ENCODE measurements at regions not wholly inside any gene's neighbourhood (a gene's known extent, or its start where the extent isn't known, plus 50 kb on each side); places are given as distances from the start of the nearest gene placed in this dataset.

DNA sequence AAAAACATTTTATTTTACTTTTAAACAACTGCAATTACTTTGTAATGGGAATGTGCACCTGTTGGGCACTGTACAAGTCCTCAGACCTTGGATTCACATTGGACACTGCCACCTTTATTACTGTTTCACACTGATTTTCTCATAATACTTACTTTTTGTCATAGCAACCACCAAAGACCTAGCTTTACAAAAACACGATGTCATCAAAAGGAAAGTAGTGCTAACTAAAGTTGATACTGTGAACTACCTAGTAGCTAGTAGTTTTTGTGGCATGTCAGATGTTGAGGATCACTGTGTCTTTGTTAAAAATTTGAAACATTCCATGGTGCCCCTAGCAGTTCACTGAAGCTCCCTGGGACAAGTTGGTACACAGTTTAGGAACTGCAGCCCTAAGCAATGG lies 62.9 kb upstream of the HOPX start (continued):
- 0 out of 2 replicates have a peak, but pooled peaks have one; percentile 23 for TF ChIP-seq TCF7L2 (IDR thresholded peaks at IDR 0.05; ENCODE audit: borderline replicate concordance, low read depth, low read length)
- no peak for TF ChIP-seq ZNF341 (tag by site-specific recombination; IDR thresholded peaks at IDR 0.05; ENCODE audit: low read depth)

DNA sequence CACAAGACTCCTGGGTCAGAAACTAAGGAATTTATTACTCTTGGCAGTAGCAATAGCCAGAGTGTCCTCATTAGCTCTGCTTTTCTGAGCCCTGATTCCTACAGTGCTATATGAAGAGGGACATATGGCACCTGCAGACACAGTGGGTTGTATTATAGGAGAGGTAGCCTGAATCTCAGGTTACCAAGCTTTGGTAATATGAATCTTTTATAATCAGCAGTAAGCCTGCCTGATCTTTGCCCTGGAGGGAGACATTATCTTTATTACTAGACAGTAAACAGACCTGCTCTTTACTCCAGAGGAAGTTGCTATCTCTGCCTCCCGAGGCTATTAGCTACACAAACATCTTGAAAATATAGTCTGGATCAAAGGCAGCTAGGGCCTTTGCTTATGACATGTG lies 62.5 kb upstream of the HOPX start:
- Histone ChIP-seq H3K36me3 (ENCODE audit: control insufficient read depth in 2 of 2, insufficient read depth in 1 of 2, low read length in 2 of 2) (no peaks in the 10 kb centered on the region), H3K4me3 (ENCODE audit: low read depth, low read length) (no peak overlapping the region), H3K9me3 (ENCODE audit: control insufficient read depth, insufficient read depth, low read depth, low read length) (no peaks in the 10 kb centered on the region), H3K27ac (ENCODE audit: extremely low read depth, low read depth, low read length) (peak overlapping the region; percentile 52), H3K4me1 (ENCODE audit: control insufficient read depth, insufficient read depth, low read length) (peaks cover 3% of the 10 kb centered on the region; the same call in 1 of the 2 replicates)
- CTCF ChIA-PET: interaction anchor here (0.6 to 1.3 kb wide), 3 partner anchors 17 to 210 kb away, joined by 3 to 4 read pairs (median 4); no protein-coding TSS in a partner anchor
- POLR2A ChIA-PET: interaction anchor here (0.7 to 1.1 kb wide), 2 partner anchors 12 to 14 kb away, joined by 3 read pairs; no protein-coding TSS in a partner anchor
- TF ChIP-seq GLIS1 (tag by site-specific recombination; IDR thresholded peaks at IDR 0.05): peak; percentile 38; the same call in 1 of the 2 replicates
- TF ChIP-seq ZSCAN30 (tag by site-specific recombination; IDR thresholded peaks at IDR 0.05): peak; percentile 67
- TF ChIP-seq HOXD13 (CRISPR knock-in tag; IDR thresholded peaks at IDR 0.05; ENCODE audit: borderline replicate concordance): peak; percentile 65; the same call in 1 of the 2 replicates
- TF ChIP-seq KLF16 (tag by site-specific recombination; IDR thresholded peaks at IDR 0.05): no peak
- peak; percentile 83 for TF ChIP-seq FEZF1 (tag by site-specific recombination; IDR thresholded peaks at IDR 0.05)
- TF ChIP-seq TRIM28 (IDR thresholded peaks at IDR 0.05; ENCODE audit: borderline replicate concordance, low read length): peak; percentile 99
- TF ChIP-seq ZNF561 (tag by site-specific recombination; IDR thresholded peaks at IDR 0.05; ENCODE audit: borderline replicate concordance): peak; percentile 70; the same call in 1 of the 2 replicates
- TF ChIP-seq REST (tag by site-specific recombination; IDR thresholded peaks at IDR 0.05): no peak
- TF ChIP-seq ZNF302 (tag by site-specific recombination; IDR thresholded peaks at IDR 0.05; ENCODE audit: low read depth): no peak
- TF ChIP-seq, protein P1, sequence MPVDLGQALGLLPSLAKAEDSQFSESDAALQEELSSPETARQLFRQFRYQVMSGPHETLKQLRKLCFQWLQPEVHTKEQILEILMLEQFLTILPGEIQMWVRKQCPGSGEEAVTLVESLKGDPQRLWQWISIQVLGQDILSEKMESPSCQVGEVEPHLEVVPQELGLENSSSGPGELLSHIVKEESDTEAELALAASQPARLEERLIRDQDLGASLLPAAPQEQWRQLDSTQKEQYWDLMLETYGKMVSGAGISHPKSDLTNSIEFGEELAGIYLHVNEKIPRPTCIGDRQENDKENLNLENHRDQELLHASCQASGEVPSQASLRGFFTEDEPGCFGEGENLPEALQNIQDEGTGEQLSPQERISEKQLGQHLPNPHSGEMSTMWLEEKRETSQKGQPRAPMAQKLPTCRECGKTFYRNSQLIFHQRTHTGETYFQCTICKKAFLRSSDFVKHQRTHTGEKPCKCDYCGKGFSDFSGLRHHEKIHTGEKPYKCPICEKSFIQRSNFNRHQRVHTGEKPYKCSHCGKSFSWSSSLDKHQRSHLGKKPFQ (tag by site-specific recombination; IDR thresholded peaks at IDR 0.05): 0 out of 2 replicates have a peak, but pooled peaks have one; percentile 42
- peak; percentile 68 for TF ChIP-seq PRDM6 (tag by site-specific recombination; IDR thresholded peaks at IDR 0.05)
- peak; percentile 74; the same call in 1 of the 2 replicates for TF ChIP-seq ZNF610 (tag by site-specific recombination; IDR thresholded peaks at IDR 0.05; ENCODE audit: borderline replicate concordance)
- peak; percentile 84 for TF ChIP-seq WT1 (tag by site-specific recombination; IDR thresholded peaks at IDR 0.05)
- TF ChIP-seq ZBTB8A (tag by site-specific recombination; IDR thresholded peaks at IDR 0.05): peak; percentile 26; the same call in 1 of the 2 replicates
- TF ChIP-seq ZNF549 (tag by site-specific recombination; IDR thresholded peaks at IDR 0.05): peak; percentile 47; the same call in 1 of the 2 replicates
- TF ChIP-seq ZSCAN16 (tag by site-specific recombination; IDR thresholded peaks at IDR 0.05): 0 out of 2 replicates have a peak, but pooled peaks have one; percentile 61
- 0 out of 2 replicates have a peak, but pooled peaks have one; percentile 20 for TF ChIP-seq ZNF629 (tag by site-specific recombination; IDR thresholded peaks at IDR 0.05)
- TF ChIP-seq OVOL3 (tag by site-specific recombination; IDR thresholded peaks at IDR 0.05): peak; percentile 49; the same call in 1 of the 2 replicates
- peak; percentile 34; the same call in 1 of the 2 replicates for TF ChIP-seq KLF8 (tag by site-specific recombination; IDR thresholded peaks at IDR 0.05)
- TF ChIP-seq MZF1 (tag by site-specific recombination; IDR thresholded peaks at IDR 0.05; ENCODE audit: borderline replicate concordance): peak; percentile 78; the same call in 1 of the 2 replicates
- TF ChIP-seq IKZF3 (tag by site-specific recombination; IDR thresholded peaks at IDR 0.05): 0 out of 2 replicates have a peak, but pooled peaks have one; percentile 46
- 0 out of 2 replicates have a peak, but pooled peaks have one; percentile 4 for TF ChIP-seq ZNF426 (tag by site-specific recombination; IDR thresholded peaks at IDR 0.05)
- peak; percentile 94 for TF ChIP-seq ZNF843 (tag by site-specific recombination; IDR thresholded peaks at IDR 0.05)
- 0 out of 2 replicates have a peak, but pooled peaks have one; percentile 23 for TF ChIP-seq SCRT1 (tag by site-specific recombination; IDR thresholded peaks at IDR 0.05; ENCODE audit: borderline replicate concordance)
- peak; percentile 94 for TF ChIP-seq OSR2 (tag by site-specific recombination; IDR thresholded peaks at IDR 0.05)
- TF ChIP-seq SCRT2 (tag by site-specific recombination; IDR thresholded peaks at IDR 0.05): no peak
- TF ChIP-seq ZNF76 (tag by site-specific recombination; IDR thresholded peaks at IDR 0.05; ENCODE audit: borderline replicate concordance, low read depth): no peak
- TF ChIP-seq ZNF580 (tag by site-specific recombination; IDR thresholded peaks at IDR 0.05): peak; percentile 64; the same call in 1 of the 2 replicates
- peak; percentile 89 for TF ChIP-seq ZXDB (tag by site-specific recombination; IDR thresholded peaks at IDR 0.05)
